NCI-H524 (cell line): ENCODE measurements at regions not wholly inside any gene's neighbourhood (a gene's known extent, or its start where the extent isn't known, plus 50 kb on each side); places are given as distances from the start of the nearest gene placed in this dataset.
"Not testable (repeated sequence)": the region's sequence is repeated elsewhere in the genome, so short reads cannot be mapped to it uniquely, and the experiment has no call there.

ENCODE experiments used
- DNase-seq, 2 experiments: peaks; one replicate each; lab custom pipeline; 2025; lab: John Stamatoyannopoulos, UW

DNA sequence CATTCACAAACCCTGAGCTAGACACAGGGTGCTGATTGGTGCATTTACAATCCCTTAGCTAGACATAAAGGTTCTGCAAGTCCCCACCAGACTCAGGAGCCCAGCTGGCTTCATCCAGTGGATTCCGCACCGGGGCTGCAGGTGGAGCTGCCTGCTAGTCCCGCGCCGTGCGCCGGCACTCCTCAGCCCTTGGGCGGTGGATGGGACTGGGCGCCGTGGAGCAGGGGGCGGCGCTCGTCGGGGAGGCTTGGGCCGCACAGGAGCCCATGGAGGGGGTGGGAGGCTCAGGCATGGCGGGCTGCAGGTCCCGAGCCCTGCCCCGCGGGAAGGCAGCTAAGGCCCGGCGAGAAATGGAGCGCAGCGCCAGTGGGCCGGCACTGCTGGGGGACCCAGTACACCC, 725.7 kb downstream of the TBC1D22A start:
- not testable (repeated sequence) for DNase-seq

DNA sequence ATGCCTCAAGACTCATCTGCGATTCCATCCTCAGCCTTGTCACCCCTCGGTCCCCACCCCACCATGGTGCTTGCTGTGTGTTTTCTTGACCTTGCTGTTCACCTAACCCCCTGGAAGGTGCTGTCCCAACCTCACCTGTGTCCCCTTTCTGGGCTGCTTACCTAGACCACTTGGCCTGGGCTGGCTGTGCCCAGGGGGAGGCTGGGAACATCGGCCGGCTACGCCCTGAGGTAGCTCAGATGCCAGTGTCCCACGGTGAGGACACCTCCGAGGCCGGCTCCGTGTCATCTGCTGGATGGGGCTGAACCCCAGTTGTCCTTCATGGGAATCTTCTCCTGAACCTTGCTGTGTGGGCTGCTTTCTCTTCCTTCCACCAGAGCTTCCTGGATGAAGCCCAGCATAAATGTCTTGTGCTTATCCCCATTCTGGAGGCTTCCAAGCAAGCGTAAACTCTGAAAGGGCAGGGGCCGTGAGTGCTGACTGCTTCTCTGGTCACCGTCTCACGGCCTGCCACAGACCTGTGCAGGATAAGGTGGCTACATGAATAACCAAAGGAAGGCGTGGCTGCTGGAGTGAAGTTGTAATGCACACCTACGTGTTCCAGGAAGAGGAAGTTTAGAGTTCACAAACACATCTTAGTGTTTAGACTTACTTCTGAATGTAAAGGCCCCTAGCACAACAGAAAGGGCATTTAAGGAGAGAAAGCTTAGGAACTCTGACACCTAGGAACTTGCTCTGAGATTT, 724.3 kb downstream of the TBC1D22A start:
- no peak for DNase-seq

DNA sequence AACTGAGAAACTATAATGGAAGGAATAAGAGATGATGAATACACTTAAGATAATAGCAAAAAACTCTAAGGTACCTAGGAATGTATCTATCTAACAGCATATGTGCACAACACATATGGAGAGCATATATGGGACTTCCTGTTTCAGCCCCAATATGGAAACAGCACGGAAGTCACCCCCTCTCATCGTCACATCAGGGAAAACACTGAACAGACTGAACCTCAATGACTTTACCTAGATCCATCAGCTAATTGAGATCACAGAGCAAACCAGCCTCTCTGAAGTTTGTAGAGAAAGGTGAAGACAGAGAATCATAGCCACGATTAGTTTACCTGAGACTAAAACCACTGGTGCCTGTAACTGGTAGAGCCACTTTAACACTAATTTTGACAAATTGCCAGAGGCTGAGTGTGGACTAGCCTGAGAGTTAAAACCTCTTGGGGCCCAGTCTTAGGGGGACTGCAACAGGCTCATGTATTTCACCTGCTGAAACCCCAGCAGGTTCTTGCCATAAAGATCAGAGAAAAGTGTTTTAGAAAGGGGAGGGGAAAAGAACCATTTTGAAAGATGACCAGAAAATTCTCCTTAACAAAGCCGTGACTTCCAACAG, 722.6 kb downstream of the TBC1D22A start:
- no peak for DNase-seq

DNA sequence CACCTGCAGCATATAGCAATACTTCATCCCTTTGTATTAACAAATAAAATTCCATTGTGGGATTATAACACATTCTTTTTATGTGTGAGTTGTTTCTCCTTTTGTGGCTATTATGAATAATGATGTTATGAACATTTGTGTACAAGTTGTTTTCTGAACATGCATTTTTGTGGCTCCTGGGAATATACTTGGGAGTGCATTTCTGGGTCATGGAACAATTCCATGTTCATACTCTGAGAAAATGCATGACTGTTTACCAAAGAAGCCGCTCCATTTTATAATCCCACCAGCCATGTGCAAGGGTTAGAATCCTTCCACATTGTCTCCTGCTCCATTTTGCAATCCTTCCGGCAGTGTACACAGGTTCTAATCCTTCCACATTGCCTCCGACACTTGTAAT, 713.8 kb downstream of the TBC1D22A start:
- no peak for DNase-seq

DNA sequence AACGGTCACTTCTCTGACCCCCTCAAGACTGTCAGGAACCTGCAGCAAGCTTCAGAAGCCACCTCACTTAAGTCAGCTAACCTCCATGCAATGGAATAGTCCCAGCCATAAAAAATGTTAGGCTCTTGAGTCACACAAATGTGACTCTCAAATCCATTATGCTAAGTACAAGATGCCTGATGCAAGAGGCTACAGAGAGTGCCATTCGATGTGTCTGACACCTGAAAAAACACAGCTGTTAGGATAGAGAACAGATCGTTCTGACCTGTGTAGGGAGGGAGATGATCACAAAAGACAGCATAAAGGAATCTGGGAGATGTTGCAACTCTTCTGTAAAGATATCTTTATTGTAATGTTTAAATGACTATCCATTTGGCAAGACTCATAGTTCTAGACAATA, 712.4 kb downstream of the TBC1D22A start:
- no peak for DNase-seq

DNA sequence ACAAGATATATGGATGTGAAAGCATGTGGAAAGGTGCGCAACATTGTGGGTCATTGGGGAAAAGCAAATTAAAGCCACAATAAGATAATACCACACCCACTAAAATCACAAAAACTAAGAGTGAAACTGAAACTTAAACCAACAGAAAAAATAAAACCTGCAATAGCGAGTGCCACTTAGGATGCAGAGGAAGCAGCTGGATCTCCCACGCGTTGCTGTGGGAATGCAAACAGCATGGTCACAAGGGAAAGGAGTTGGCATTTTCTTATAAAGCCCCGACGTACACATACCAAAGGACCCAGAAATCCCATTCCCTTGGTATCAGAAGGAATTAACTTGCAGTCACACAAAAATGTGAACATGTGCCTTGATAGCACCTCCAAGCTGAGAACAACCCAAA, 712.0 kb downstream of the TBC1D22A start:
- no peak for DNase-seq

DNA sequence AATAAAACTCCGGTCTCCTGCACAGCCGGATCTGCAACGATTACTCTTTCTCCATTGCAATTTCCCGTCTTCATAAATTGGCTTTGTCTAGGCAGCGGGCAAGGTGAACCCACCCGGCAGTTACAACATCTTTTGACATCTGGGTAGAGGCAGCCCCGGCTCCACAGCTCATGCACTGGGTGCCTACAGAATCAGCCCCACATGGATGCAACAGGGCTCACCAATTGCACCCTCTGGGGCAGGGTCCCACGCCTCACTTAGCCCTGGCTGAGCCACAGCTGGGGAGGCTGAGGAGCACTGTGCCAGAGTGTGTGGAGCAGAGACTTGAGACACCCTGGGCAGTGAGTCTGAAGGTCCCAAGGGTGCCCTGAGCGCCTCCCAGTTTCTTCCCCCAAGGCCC, 710.2 kb downstream of the TBC1D22A start:
- DNase-seq = no peak

DNA sequence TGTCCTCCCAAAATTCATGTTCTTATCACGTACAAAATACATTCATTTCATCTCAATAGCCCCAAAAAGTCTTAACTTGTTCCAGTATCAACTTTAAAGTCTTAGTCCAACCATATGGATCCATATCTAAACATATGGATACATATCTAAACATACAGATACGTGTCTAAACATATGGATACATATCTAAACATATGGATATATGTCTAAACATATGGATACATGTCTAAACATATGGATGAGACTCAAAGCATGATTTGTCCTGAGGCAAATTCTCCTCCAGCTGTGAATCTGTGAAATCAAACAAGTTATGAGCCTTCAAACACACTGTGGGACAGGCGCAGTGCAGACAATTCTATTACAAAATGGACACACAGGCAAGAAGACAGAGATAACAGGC, 709.0 kb downstream of the TBC1D22A start:
- DNase-seq = no peak

DNA sequence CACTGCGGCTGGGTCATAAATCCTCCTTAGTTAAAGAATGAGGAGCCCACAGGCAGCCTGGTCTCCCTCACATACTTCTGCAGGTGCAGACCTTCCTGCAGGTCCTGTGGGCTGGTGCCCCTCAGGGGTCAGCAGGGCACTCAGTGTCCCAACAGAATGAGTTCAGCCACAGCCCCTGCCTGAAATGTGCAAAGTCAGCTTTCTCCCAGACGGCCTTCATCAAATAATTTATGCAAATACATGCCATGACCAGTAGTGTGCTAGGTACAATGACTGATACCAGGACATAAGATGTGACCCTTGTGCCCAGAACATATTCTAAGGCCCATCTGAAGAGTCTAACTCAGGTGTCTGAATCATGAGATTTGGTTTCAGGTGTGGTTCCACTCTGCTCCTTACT, 703.4 kb downstream of the TBC1D22A start:
- no peak for DNase-seq

DNA sequence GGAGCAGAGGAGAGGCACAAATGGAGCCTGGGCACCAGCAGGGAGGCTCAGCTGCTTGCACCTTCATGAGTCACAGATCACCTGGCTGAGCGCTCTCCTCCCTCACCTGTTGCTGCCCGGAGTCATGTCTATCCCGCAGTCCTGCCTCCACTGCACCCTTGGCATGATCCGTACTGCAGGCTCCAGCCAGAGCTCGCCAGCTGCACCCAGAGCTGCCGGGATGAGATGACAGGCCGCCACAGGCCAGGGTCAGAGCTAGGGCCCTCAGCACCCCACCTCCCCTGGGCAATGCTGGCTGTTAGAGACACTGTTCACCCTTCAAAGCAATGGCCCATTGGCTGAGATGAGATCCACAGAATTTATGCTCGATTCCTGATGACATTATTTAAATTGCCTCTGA, 702.8 kb downstream of the TBC1D22A start:
- no peak for DNase-seq

DNA sequence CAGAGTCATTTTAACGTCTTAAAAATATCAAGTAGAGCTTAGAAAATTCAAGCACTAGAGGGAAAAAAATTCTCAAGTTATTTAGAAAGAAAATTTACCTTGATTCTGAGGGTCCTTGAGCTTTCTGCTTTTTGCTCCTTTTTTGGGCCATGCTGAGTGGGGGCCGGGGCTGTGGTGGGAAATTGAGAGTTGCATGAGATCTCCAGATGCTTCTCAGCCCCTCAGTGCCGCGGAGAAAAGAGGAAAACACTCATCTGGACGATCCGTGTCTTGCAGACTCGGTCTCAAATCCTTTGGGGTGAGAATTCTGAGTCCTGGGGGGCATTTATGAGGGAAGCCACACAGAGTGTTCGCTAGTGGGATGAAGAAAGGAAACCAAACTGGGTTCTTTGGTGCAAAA, 700.8 kb downstream of the TBC1D22A start:
- no peak for DNase-seq

DNA sequence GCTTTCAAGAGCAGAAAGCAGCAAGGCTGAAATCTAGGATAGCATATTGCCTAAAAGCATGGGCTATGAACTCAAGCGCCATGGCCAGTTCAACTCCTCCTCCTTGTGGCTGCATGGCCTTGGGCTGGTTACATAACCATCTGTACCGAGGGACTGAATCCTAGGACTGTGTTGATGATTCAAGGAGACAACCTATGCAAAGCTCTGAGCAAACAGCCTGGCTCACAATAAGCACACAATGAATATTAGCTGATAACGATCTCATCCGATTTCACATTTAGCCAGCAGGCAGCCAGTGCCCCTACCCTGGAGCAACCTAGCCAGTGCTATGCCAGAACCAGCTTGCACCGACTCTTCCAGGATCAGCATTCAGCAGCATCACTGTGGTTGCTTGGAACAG, 698.4 kb downstream of the TBC1D22A start:
- peak in 1 of 2 experiments; percentile 7 for DNase-seq

DNA sequence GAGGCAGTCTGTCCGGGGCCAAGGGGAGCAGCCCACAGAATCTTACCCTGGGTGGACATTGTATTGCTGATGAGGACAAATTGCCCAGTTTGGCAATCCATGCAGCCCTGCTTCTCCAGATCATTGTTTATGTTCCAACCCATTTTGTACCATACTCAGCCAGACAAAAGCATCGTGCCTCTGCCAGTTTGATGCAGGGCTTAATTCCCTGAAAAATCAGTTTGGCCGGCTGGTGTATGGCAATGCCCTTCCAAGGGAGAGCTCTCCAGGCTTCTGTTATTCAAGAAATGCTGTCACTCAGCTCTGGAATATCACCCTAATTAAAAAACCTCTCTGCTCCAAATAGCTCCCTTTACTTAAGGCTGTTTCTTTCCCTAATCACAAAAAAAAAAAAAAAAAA, 697.7 kb downstream of the TBC1D22A start:
- no peak for DNase-seq

DNA sequence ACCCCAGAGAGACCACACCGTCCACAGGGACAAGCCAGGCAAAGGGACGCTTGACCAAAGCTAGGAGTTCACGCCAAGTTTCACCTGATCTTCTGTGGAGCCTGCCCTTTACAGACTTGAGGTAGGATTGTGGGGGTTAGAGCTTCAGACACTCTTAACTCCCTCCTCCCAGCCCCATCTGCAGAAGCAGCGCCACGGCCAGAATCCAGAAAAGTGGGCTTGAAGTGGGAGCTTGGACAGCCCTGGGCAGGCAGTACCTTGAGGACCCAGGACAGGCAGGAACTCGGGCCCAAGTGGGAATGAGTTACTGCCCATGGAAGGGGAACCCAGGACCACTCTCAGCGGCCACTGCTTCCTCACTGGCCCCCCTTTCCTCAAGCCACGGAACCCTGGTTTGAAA, 695.9 kb downstream of the TBC1D22A start:
- no peak for DNase-seq

DNA sequence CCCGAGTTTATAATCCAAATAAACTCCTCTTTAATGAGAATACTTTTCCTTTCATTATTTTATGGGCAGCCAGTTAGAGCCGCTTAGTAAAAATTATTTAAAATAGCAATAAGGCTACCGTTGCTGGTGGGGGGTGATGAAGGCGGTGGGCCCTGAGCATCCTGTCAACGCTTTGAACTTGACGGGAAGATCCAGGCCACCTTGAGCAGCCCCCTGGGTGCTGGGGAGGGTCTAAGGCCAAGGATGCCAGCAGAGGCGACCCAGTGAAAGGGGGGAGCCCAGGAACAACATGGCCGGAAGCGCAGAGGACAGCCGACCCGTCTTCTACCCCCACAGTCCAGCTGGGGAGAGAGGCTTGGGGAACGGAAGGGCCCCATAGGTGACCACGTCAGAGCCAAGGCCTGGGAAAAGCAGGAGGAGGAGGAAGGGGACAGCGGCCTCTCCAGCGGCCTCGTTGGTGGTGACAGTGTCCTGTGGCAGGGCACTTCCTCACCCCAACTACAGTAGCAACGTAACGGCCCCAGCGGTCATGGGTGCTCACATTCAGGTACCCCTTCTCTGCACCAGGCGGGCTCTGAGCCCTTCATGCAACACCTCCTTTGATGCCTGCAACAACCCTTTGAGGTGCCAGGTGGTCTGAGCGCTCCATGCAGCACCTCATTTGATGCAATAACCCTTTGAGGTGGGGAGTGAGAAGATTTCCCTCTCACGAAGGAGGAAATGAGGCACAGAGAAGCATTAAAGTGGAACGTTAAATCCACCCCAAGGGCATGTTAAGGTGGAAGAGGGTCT, 695.3 kb downstream of the TBC1D22A start:
- no peak for DNase-seq

DNA sequence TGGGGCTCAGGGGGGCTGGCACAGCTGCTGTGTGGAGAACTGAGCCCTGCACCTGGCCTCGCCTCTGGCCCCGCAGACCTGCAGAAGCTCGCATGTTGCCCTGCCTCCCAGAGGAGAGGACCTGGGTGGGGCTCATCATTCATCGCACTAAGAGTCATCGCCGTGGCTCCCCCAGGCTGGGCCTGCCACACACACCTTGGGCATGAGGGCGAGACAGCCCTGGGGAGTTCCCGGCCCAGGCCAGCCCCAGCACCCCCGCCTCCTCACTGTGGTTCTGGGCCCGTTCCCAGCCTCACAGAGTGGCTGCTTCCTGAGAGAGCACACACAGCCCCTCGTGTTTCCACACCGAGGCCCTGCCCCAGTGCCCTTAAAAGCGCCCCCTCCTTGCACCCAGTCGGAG, 694.6 kb downstream of the TBC1D22A start:
- no peak for DNase-seq

DNA sequence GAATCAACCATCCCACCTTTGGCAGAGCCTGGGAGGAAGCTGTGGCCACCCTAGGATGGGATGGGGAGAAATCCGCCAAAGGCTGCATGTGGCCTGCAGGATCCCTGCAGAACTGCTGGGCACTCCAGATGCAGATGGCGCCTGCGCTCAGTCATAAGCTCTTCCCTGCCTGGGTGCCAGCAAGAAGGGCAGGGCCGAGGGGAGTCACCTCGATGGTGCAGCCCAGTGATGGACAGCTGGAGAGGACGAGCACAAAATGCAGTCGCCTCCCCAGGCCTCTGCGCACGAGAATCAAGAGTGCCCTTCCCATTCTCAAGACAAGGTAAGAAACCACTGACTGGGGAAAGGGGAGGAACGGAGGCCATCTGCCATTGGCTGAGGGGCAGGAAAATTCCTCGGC, 693.6 kb downstream of the TBC1D22A start:
- DNase-seq = no peak

DNA sequence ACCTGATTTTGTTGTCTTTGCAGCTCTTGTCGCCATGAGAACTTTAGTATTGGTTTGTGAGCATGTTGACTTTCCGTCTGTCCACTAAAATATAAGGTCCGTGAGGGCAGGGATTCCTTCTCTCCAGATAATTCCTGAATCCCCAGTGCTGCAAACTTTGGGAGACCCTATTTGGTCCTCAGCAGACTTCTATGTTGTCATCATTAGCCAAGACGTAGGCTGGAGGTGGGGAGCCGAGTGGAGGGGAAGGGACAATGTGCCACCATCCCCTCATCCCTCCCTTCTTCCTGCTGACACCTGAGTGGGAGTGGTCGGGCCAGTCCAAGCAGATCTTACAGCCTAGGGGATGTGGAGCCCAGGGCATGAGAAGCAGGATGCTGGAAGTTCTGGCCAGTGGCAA, 690.6 kb downstream of the TBC1D22A start:
- no peak for DNase-seq

DNA sequence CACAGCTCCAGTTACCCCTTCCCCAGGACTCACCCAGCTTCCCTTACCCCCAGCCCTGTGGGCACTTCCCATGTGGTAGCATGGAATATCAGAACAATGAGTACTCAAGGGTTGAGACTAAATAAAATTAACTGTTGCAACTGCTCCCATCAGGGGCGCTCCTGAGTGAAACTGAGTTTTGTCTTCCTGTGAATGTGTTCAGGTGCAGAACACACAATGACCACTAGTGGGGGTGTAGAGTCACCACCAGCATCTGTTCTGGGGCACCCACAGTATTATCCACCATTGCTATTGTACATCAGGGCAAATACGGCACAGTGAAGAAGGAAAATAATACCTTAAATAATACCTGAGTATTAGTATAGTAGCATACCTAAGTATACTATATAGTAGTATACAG, 689.7 kb downstream of the TBC1D22A start:
- DNase-seq = peak; percentile 20 to 62

DNA sequence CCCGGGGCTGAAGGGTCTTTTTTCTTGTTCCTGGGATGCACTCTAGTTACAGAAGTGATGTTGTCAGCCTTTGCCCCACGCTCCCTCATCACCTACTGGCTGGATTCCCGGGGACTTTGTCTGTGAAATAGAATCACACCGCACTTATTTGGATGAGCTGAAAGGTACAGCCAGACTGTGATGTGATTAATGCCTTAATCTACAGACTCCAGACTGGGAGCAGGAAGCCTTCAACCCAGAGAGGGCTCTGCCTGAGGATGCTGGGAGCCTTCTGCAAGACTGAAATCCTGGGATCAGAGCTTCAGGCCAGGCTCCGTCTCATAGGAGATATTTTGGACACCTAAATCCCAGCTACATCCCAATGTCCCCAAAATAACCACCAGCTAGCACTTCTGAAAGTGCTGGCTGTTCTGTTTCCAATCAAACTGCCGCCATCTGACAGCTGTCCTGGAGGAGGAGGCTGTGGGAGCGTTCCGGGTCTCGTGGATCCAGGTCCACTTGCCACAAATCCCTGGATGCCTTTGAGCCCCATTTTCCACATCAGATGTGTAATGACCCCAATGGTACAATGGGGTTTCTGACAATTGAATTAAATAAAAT, 688.5 kb downstream of the TBC1D22A start:
- peak in 1 of 2 experiments; percentile 5 for DNase-seq

DNA sequence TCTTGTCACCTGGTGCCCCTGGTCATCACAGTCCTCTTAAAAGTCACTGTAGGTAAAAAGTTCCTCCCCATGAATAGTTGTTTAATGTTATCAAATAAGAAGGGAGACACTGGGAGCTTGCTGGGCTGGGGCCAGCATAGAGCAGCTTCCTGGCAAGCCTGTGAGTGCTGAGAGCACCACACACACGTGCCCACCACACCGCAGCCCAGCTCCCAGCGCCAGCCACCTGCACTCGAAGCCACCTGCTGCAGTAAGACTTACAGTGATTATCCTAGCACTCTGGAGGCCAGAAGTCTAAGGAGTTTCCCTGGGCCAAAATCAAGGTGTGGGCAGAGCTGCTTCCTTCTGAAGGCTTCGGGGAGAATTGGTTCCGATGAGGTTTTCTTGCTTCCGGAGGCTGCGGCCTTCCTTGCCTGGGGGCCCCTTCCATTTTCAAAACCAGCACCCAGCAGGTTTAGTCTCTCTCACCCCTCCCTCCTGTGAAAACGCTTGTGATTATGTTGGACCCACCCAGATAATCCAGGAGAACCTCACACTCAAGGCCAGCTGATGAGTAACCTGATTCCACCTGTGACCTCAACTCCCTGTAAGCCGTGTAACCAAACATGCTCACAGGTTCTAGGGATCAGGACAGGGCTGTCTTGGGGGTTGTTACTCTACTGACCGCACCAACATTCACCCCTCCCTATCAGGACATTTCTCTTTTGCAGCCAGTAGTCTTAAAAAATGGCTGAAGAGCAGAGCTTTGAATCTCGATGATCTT, 687.2 kb downstream of the TBC1D22A start:
- DNase-seq = peak in 1 of 2 experiments; percentile 33
